HL-60 (cell line): ENCODE measurements at regions not wholly inside any gene's neighbourhood (a gene's known extent, or its start where the extent isn't known, plus 50 kb on each side); places are given as distances from the start of the nearest gene placed in this dataset.

Experiments
- POLR2AphosphoS5 ChIP-seq: IDR thresholded peaks from 2 replicates; pipeline ENCODE4 v1.6.1; 2012; ENCODE audit warnings: low read depth
- TF ChIP-seq, protein P1 (sequence below): IDR thresholded peaks from one replicate; pipeline ENCODE4 v1.5.1; 2011; ENCODE audit warnings: low read length, control low read depth, inconsistent platforms; ENCODE audit not compliant: insufficient read depth

DNA sequence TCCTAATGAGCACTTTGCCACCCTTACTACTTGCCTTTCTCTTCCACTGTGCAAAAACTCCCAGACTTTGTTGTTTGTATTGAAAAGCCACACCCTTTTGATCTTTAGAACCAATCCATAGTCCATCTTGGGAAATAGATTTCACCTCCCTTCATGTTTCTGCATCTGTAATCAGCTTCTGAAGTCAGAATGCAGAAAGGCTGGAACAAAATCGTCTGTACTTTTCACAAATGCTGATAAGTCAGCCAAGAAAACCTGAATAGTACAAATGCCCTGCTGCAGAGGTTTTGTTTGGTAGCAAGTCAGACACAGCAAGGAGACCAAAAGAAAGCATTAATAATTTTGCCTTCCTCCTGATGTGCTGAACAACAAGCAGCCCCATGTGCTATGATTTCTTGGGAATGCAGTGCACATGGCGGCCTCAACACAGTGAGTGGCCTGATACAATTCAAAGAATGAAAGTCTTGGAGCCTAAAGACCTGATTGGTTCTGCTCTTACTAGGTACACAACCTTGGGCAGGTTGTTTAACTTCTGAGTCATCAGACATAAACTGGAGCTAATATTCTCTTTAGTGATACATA is 59.2 kb upstream of the STK32A start:
- TF ChIP-seq, protein P1, sequence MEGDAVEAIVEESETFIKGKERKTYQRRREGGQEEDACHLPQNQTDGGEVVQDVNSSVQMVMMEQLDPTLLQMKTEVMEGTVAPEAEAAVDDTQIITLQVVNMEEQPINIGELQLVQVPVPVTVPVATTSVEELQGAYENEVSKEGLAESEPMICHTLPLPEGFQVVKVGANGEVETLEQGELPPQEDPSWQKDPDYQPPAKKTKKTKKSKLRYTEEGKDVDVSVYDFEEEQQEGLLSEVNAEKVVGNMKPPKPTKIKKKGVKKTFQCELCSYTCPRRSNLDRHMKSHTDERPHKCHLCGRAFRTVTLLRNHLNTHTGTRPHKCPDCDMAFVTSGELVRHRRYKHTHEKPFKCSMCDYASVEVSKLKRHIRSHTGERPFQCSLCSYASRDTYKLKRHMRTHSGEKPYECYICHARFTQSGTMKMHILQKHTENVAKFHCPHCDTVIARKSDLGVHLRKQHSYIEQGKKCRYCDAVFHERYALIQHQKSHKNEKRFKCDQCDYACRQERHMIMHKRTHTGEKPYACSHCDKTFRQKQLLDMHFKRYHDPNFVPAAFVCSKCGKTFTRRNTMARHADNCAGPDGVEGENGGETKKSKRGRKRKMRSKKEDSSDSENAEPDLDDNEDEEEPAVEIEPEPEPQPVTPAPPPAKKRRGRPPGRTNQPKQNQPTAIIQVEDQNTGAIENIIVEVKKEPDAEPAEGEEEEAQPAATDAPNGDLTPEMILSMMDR: no peak
- no peak for TF ChIP-seq POLR2AphosphoS5
